Hepatic stellate cell (primary cell): ENCODE measurements at regions not wholly inside any gene's neighbourhood (a gene's known extent, or its start where the extent isn't known, plus 50 kb on each side); places are given as distances from the start of the nearest gene placed in this dataset.

ENCODE experiments used
- DNase-seq: peaks from one replicate; pipeline ENCODE4 v3.0.0; 2011; ENCODE audit warnings: low spot score

- no peak for DNase-seq
Observed at GRCh38 chr4:162732876-162733275, 433.8 kb downstream of the NAF1 start.

DNA sequence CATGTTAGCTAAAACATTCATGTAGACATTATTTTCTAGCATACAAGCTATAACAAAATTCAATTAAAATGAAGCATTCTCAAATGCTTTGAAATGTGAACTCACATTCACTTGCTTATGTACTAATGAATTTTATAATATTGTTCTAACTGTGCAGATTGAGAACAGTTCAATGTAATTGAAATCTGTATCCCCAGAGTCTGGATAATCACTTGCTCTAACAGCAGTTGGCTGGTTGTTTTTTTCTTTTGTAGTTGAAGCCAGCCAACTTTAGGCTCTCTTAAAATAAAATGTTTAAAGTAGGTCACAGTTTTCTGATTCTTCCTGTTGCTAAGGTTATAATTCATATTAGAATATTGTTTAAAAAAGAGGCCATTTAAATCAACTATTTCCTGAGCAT, 438.9 kb downstream of the NAF1 start:
- no peak for DNase-seq

- DNase-seq, result no peak
Observed at GRCh38 chr4:162727232-162727631, 439.5 kb downstream of the NAF1 start.

DNA sequence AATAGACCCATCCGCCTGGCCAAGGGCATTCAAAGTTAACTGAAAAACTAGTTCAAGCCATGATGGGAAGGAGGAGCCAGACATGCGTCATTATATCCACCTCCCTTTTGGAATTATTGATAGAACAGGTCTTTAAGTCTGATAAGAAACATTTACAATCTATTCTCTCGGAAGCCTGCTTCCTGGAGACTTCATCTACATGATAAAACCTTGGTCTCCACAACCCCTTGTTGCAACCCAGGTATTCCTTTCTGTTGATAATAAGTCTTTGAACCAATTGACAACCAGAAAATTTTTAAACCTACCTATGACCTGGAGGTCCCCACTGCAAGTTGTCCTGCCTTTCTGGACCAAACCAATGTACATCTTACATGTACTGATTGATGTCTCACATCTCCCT, 451.3 kb downstream of the NAF1 start:
- no peak for DNase-seq

DNA sequence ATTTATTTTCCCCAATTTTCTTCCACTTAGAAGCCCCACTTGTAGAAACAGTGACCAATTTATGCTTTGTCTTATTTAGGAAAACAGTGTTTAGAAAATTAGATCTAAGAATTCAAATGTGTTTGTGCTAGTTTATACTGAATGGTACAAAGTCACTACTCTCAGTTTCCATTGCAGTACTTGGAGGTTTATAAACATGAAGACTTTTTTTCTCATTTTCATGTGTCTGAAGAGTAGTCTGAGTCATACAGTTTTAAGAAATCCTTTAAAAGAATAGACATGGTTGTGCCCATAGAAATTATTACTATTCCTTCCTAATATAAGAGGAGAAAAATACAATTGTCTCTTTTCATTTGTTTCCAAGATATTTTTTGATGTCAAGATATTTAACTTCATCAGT, 458.7 kb downstream of the NAF1 start:
- DNase-seq, result no peak

DNA sequence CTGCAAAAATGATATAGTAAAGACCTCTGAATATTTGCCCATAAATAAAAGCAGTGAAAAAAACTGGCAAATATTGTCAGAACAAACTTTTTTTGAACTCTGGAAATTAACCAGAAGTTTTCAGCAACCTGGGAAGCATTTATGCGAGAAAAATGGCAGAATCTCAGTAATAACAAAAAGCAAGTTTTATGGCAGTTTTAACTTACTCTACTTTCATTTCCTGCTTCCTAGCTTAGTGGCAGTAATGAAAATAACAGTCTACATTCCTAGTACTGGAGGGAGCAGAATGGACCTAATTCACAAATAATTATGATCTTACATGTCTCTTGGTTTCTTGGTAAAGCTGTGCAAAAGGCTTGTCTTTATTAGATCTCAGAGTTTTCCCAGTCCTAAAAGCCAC, 460.1 kb downstream of the NAF1 start:
- no peak for DNase-seq

GRCh38 chr4:162706051-162706450, 460.6 kb downstream of the NAF1 start:
- DNase-seq, result no peak

DNA sequence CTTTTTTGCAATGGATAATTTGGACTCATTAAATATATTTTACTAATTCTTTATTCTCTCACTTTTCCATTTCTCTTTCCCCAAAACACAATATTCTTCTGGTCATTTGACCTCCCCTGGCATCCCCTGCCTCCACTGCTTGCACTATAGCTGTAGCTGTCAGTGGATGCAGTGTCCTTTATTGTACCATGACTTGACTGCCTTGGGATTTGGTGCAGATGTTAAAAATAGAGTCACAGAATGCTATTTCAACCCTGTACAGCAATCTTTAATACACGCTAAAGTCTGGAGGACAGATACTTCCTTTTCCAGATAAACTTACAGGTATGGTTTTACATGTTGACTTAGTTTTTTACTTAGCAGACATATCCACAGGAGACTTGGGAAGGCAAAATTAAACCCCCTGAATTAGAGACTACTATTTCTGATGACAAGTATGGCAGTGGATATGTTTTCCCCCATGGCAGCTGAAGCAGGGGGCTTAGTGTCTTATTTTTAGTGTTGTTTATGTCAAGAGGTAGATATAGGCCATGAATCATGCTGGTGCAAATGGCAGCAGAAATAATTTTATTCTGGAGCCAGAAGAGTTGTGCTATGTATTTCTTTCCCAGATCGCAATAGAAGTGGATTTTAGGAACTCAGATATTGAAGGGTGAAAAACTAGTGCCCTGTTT, 461.4 kb downstream of the NAF1 start:
- no peak for DNase-seq

GRCh38 chr4:162700815-162701361, 465.8 kb downstream of the NAF1 start:
- no peak for DNase-seq

DNA sequence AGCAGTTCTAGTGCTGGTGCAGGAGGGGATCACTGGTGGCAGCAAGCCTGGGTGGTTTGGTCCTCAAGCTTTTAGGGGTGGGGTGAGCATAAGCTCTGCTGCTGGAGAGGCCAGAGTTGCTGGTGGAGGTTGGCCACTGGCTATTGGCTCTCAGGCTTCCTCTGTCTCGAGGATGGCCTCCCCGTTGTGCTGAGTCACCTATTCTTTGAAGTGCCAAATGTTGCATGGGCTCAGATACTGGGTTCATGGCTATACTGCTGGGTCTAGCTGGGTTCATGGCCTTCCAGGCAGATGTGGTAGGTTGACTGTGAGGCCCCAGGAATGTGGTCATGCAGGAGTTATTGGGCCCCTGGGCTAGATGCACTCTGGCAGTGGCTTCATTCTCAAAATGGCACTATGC, 466.3 kb downstream of the NAF1 start:
- no peak for DNase-seq

- DNase-seq, result no peak
Observed at GRCh38 chr4:162699629-162700028, 467.1 kb downstream of the NAF1 start.

- no peak for DNase-seq
Observed at GRCh38 chr4:162685410-162685809, 481.3 kb downstream of the NAF1 start.

GRCh38 chr4:162684998-162685397, 481.7 kb downstream of the NAF1 start:
- no peak for DNase-seq

DNA sequence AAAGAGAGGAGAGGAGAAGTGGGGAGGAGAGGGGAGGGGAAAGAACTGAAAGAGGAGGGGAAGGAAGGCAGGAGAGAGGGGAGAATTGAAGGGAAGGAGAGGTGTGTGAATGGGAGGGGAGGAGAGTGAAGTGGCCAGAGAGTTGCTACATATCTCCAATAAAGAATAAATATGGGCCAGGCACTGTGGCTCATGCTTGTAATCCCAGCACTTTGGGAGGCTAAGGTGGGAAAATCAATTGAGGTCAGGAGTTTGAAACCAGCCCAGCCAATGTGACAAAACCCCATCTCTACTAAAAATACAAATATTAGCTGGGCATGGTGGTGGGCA, 482.4 kb downstream of the NAF1 start:
- no peak for DNase-seq

DNA sequence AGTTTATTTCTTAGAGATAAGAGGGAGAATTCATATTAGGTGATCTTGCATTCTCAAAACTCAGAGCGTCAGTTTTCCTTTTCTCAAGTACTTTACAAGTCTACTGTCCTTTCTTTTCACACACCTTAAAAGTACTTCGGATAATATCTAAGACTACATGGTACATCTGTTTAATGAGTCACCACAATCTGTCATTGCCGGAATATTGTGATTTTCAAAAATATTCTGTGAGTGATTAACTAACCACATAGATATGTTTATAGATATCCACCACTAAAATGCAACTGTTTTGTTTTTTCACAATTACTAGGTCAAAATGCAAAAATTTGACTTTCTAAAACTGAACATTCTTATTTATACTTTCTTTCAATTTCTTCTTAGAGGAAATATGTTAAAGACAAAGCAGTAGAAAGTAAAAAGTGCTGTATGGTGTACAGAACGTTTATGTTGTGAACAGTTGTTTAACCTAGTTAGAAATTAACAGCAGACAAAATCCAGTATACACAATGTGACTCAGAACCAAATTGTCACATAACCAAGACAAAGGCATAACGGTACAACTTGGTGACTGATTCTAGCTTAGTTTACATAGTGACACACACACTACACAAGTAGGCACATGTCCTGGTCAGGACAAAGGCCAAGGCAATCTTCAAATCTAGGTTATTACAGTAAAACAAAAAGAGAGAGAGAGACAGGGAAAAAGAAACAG, 482.9 kb downstream of the NAF1 start:
- DNase-seq, result no peak

- DNase-seq, result no peak
Observed at GRCh38 chr4:162682651-162683050, 484.0 kb downstream of the NAF1 start.

DNA sequence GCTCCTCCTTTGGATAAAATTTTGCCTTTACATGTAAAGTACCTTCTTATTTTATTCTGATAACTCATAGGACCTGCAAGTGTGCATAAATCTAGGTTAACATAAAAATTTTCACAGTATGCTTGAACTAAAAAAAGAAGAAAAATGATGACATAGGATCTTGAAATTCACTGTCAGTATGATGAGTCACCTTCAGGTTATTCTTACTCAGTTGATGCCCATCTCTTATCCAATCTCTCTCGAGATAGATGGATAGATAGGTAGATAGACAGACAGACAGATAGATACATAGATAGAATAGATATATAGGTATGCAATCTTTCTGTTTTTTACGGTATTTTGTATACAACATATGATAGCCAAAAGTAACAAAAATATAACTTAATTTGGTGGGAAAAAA, 485.5 kb downstream of the NAF1 start:
- no peak for DNase-seq

DNA sequence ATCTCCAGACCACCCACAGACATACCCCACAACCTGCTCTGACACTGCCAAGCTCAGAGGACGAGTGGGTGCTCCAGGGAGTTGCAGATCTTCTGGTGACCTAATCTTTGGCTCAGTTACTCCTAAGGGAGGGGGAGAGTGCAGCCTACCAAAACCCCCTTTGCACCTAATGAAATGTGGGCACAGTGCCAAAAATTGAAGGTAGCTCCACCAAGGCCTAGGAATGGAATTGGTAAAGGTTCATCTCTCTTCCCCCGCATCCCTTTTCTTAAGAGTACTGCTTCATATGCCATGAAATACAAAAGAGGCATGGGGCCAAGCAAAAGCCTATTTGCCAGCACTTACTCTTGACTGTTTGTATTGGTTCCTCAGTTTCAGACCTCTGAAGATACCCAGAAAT, 491.0 kb downstream of the NAF1 start:
- DNase-seq, result no peak

DNA sequence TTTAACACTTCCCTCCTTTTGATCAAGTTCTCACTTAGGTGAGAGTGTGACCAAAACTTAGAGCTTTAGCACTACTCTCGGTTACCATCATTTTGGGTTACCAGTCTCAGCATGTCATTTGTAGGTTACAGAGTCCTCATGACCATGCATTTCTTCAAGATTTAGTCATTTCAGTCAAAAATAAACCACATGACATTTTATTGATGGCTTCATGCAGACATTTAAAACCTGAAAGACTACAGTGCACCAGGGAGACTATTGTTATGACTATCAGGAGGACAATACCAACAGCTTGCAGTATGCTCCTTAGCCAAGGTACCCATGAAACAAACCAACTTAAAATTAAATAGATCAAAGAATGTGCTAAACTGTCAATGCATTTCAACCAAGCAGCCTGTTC, 498.1 kb upstream of the FSTL5 start:
- DNase-seq, result no peak

GRCh38 chr4:162659716-162660115, 495.9 kb upstream of the FSTL5 start:
- no peak for DNase-seq

- no peak for DNase-seq
Observed at GRCh38 chr4:162657966-162658365, 494.2 kb upstream of the FSTL5 start.

GRCh38 chr4:162650166-162650565, 486.4 kb upstream of the FSTL5 start:
- DNase-seq, result no peak

DNA sequence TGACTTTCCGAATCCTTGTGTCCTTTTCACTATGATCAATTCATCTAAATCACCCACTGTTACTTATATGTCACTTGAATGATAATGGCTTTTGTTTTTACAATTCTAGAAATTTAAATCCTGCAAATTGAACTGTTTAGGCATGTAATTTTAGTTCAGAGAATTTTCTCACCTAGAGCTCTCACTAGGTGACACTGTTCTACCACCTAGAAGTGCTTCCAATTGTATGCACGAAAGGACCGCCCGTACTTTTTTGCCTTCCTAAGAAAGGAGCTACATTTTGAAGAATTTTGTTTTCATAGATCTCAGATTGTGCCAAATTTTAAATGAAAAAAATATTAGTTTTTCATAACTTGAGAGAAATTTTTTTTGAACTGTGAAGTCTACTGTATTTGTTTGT, 481.6 kb upstream of the FSTL5 start:
- DNase-seq, result no peak

GRCh38 chr4:162644346-162644745, 480.5 kb upstream of the FSTL5 start:
- peak; percentile 17 for DNase-seq
